Nephron (organoid): ENCODE measurements at regions not wholly inside any gene's neighbourhood (a gene's known extent, or its start where the extent isn't known, plus 50 kb on each side); places are given as distances from the start of the nearest gene placed in this dataset.

Experiments
- H3K27ac Mint-ChIP-seq, 3 experiments: 2 replicates each; pipeline ENCODE4 v1.8.0; 2020; ENCODE audit warnings: mixed read lengths in 3 of 3, mild to moderate bottlenecking in 2 of 3, moderate library complexity in 1 of 3
- H3K27me3 Mint-ChIP-seq: 2 replicates; pipeline ENCODE4 v1.8.0; 2021; ENCODE audit warnings: low read depth, mild to moderate bottlenecking, moderate library complexity, mixed read lengths
- H3K36me3 Mint-ChIP-seq: 2 replicates; pipeline ENCODE4 v1.8.0; 2020; ENCODE audit warnings: low read depth, mixed read lengths
- H3K4me1 Mint-ChIP-seq: 2 replicates; pipeline ENCODE4 v1.8.0; 2020; ENCODE audit warnings: mixed read lengths
- H3K4me3 Mint-ChIP-seq, 3 experiments: 2 replicates each; pipeline ENCODE4 v1.8.0; 2020; ENCODE audit warnings: mild to moderate bottlenecking in 3 of 3, mixed read lengths in 3 of 3, moderate library complexity in 2 of 3
- H3K9me3 Mint-ChIP-seq: 2 replicates; pipeline ENCODE4 v1.8.0; 2020; ENCODE audit warnings: mixed read lengths
- TF ChIP-seq, protein P1 (sequence below), 3 experiments: fragments of 200-600 bp; sonication (generic); IDR thresholded peaks; one replicate each; pipeline ENCODE4 v1.5.0; 2021; ENCODE audit warnings: antibody characterized with exemption in 3 of 3; ENCODE audit not compliant: unreplicated experiment in 3 of 3

DNA sequence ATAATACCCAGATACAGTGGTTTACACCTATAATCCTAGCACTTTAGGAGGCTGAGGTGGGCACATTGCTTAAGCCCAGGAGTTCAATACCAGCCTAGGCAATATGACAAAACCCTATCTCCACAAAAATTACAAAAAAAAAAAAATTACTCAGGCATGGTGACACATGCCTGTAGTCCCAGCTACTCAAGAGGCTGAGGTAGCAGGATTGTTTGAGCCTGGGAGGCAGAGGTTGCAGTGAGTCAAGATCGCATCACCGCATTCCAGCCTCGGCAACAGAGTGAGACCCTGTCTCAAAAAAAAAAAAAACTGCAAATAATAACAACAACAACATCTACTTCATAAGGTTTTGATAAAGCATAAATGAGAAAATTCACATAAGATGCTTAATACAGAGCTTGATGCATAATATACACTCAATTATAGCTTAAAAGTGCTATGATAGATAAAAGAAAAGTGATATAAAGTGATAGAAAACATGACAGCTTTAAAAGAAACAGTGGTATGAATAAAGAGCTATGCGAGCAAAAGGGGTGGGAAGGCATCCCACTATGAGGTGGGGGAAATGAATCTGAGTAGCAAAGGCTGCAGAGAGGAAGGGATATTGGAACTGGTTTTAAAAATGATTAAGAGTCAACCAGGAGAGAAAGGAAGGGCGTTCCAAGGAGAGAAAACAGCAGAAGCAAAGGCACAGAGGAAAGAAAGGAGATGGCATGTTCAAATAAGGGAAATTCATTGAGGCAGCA lies 197.6 kb downstream of the KIF18A start:
- no peak overlapping the region for H3K27ac Mint-ChIP-seq
- H3K4me1 Mint-ChIP-seq = no peaks in the 10 kb centered on the region
- no peak overlapping the region for H3K4me3 Mint-ChIP-seq
- TF ChIP-seq, protein P1, sequence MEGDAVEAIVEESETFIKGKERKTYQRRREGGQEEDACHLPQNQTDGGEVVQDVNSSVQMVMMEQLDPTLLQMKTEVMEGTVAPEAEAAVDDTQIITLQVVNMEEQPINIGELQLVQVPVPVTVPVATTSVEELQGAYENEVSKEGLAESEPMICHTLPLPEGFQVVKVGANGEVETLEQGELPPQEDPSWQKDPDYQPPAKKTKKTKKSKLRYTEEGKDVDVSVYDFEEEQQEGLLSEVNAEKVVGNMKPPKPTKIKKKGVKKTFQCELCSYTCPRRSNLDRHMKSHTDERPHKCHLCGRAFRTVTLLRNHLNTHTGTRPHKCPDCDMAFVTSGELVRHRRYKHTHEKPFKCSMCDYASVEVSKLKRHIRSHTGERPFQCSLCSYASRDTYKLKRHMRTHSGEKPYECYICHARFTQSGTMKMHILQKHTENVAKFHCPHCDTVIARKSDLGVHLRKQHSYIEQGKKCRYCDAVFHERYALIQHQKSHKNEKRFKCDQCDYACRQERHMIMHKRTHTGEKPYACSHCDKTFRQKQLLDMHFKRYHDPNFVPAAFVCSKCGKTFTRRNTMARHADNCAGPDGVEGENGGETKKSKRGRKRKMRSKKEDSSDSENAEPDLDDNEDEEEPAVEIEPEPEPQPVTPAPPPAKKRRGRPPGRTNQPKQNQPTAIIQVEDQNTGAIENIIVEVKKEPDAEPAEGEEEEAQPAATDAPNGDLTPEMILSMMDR (IDR thresholded peaks at IDR 0.05; ENCODE audit: unreplicated experiment in 3 of 3) = no peak
- no peaks in the 10 kb centered on the region for H3K36me3 Mint-ChIP-seq
- peaks cover 4% of the 10 kb centered on the region for H3K27me3 Mint-ChIP-seq
- peaks cover 3% of the 10 kb centered on the region for H3K9me3 Mint-ChIP-seq

- Mint-ChIP-seq H3K27me3 (peaks cover 4% of the 10 kb centered on the region), H3K4me3 (no peak overlapping the region)
- TF ChIP-seq, protein P1 (IDR thresholded peaks at IDR 0.05; ENCODE audit: unreplicated experiment in 3 of 3) = no peak
These were observed 198.6 kb downstream of the KIF18A start for GRCh38 chr11:27909386-27909785.

GRCh38 chr11:27908621-27909020 lies 199.3 kb downstream of the KIF18A start:
- Mint-ChIP-seq H3K9me3 (peaks cover 3% of the 10 kb centered on the region), H3K27me3 (peaks cover 4% of the 10 kb centered on the region), H3K4me1 (no peaks in the 10 kb centered on the region), H3K4me3 (no peak overlapping the region), H3K27ac (no peak overlapping the region), H3K36me3 (no peaks in the 10 kb centered on the region)
- TF ChIP-seq, protein P1 (IDR thresholded peaks at IDR 0.05; ENCODE audit: unreplicated experiment in 3 of 3) = no peak

More at GRCh38 chr11:27909386-27909785, 198.6 kb downstream of the KIF18A start:
- no peaks in the 10 kb centered on the region for H3K4me1 Mint-ChIP-seq
- peaks cover 3% of the 10 kb centered on the region for H3K9me3 Mint-ChIP-seq
- no peaks in the 10 kb centered on the region for H3K36me3 Mint-ChIP-seq
- no peak overlapping the region for H3K27ac Mint-ChIP-seq

- Mint-ChIP-seq H3K4me3 (no peak overlapping the region), H3K27ac (no peak overlapping the region), H3K9me3 (peaks cover 3% of the 10 kb centered on the region), H3K4me1 (no peaks in the 10 kb centered on the region), H3K36me3 (no peaks in the 10 kb centered on the region), H3K27me3 (peaks cover 4% of the 10 kb centered on the region)
- TF ChIP-seq, protein P1 (IDR thresholded peaks at IDR 0.05; ENCODE audit: unreplicated experiment in 3 of 3) = no peak
These were observed 200.4 kb downstream of the KIF18A start for GRCh38 chr11:27907530-27907929.

- Mint-ChIP-seq H3K36me3 (no peaks in the 10 kb centered on the region), H3K27me3 (peaks cover 4% of the 10 kb centered on the region), H3K4me3 (no peak overlapping the region), H3K27ac (no peak overlapping the region), H3K4me1 (no peaks in the 10 kb centered on the region), H3K9me3 (peaks cover 3% of the 10 kb centered on the region)
- TF ChIP-seq, protein P1 (IDR thresholded peaks at IDR 0.05; ENCODE audit: unreplicated experiment in 3 of 3) = no peak
These were observed 200.9 kb downstream of the KIF18A start for GRCh38 chr11:27907091-27907490.
